ENCODE measurements at regions not wholly inside any gene's neighbourhood (a gene's known extent, or its start where the extent isn't known, plus 50 kb on each side); places are given as distances from the start of the nearest gene placed in this dataset.

GRCh38 chr9:532707-533106 is 308.8 kb upstream of the DMRT1 start:
- WGBS (ENCODE audit: insufficient coverage, insufficient replicate concordance, low lambda C conversion rate, missing lambda C conversion rate), result 31% methylated on average over 6 of the region's 6 CpGs
- in situ Hi-C loops (cut with MboI) (no loop called here), intact Hi-C loops (cut with micrococcal nuclease; ENCODE audit: unreplicated experiment) (no loop called here)
- Histone ChIP-seq H3K4me2 (ENCODE audit: control insufficient read depth, insufficient read depth) (no peak overlapping the region), H3K9me3 (replicated peaks; ENCODE audit: control insufficient read depth, insufficient read depth, low read length) (no peaks in the 10 kb centered on the region), H3K4me1 (ENCODE audit: control insufficient read depth, insufficient read depth, low read length) (no peaks in the 10 kb centered on the region; the same call in 1 of the 2 replicates), H3K9ac (ENCODE audit: control insufficient read depth, insufficient read depth, low read length) (no peak overlapping the region), H3K27me3 (replicated peaks in 1 of 2; ENCODE audit: control insufficient read depth in 2 of 2, insufficient read depth in 2 of 2, low read length in 1 of 2) (no peaks in the 10 kb centered on the region; a peak in 1 of 4 replicates), H3K4me3 (no peak overlapping the region), H3K27ac (ENCODE audit: control insufficient read depth, insufficient read depth) (no peak overlapping the region), H2AFZ (ENCODE audit: control insufficient read depth, low read depth, low read length) (no peak overlapping the region), H3K36me3 (ENCODE audit: control insufficient read depth in 2 of 2, insufficient read depth in 2 of 2, low read length in 1 of 2) (no peaks in the 10 kb centered on the region), H3K79me2 (ENCODE audit: control insufficient read depth, insufficient read depth, low read length) (no peaks in the 10 kb centered on the region), H4K20me1 (ENCODE audit: control insufficient read depth, insufficient read depth) (no peaks in the 10 kb centered on the region)
- ATAC-seq, result no peak
- ChIA-PET POLR2A (interaction anchor here (0.6 kb wide), 1 partner anchor 279 kb away, joined by 4 read pairs; no protein-coding TSS in a partner anchor), SMC1A (ENCODE audit: uncharacterized antibody, unreplicated experiment) (no interaction called here), CTCF (no interaction called here), RAD21 (ENCODE audit: unreplicated experiment) (no interaction called here)
- FAIRE-seq, result no peak
- no TSS peak for BruUV-seq (replicated peaks)
- DNase-seq (ENCODE audit: low read depth, low spot score), result no peak
- TF ChIP-seq ZZZ3 (IDR thresholded peaks at IDR 0.05; ENCODE audit: control insufficient read depth, insufficient read length, low read depth) (no peak), CHD2 (IDR thresholded peaks at IDR 0.05; ENCODE audit: borderline replicate concordance, low read depth, low read length) (no peak), LARP7 (IDR thresholded peaks at IDR 0.05) (no peak), ZBED1 (IDR thresholded peaks at IDR 0.05; ENCODE audit: borderline replicate concordance) (no peak), NFYA (IDR thresholded peaks at IDR 0.05; ENCODE audit: borderline replicate concordance, low read depth, low read length) (no peak), SRF (IDR thresholded peaks at IDR 0.05; ENCODE audit: low read depth in 2 of 2, low read length in 2 of 2) (no peak), SKIL (IDR thresholded peaks at IDR 0.05; ENCODE audit: low read depth, poor library complexity, severe bottlenecking) (no peak), ZSCAN29 (IDR thresholded peaks at IDR 0.05) (no peak), CHD4 (IDR thresholded peaks at IDR 0.05) (no peak), WRNIP1 (IDR thresholded peaks at IDR 0.05; ENCODE audit: borderline replicate concordance, low read depth, low read length) (no peak), HDAC6 (IDR thresholded peaks at IDR 0.05; ENCODE audit: unreplicated experiment) (no peak), SMC3 (IDR thresholded peaks at IDR 0.05; ENCODE audit: borderline replicate concordance, low read length) (no peak), BHLHE40 (IDR thresholded peaks at IDR 0.05; ENCODE audit: borderline replicate concordance in 1 of 2, low read depth in 2 of 2, low read length in 1 of 2) (no peak), CTCF (IDR thresholded peaks at IDR 0.05 in 2 of 3, conservative IDR thresholded peaks at IDR 0.05 in 1 of 3; ENCODE audit: control insufficient read depth in 2 of 3, extremely low read depth in 1 of 3, insufficient read depth in 1 of 3, low read depth in 3 of 3, low read length in 3 of 3) (no peak), IKZF2 (IDR thresholded peaks at IDR 0.05) (no peak), TAF1 (IDR thresholded peaks at IDR 0.05; ENCODE audit: borderline replicate concordance, low read depth, low read length) (no peak), NR2F1 (conservative IDR thresholded peaks at IDR 0.05) (no peak)

Measured in GM12878 (cell line).